ENCODE measurements at regions not wholly inside any gene's neighbourhood (a gene's known extent, or its start where the extent isn't known, plus 50 kb on each side); places are given as distances from the start of the nearest gene placed in this dataset.

DNA sequence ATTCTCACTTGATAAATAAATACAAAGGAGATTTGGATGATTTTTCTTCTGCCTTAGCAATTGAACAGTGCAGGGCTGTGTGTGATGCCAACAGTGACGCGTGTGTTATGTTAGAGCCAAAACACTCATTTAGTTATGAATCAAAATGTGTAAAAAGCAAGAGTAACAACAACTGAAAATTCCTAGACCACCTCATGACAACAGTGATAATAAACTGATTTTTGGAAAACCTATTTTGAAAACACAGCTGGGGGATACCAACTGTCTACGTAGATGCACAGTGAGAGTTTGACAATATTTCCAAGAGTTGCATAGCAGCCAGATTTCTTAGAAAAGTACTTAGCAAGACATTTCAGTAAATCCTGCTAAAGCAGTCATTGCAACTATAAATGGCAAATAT is 323.9 kb downstream of the GALR1 start:
- no peak for FAIRE-seq

DNA sequence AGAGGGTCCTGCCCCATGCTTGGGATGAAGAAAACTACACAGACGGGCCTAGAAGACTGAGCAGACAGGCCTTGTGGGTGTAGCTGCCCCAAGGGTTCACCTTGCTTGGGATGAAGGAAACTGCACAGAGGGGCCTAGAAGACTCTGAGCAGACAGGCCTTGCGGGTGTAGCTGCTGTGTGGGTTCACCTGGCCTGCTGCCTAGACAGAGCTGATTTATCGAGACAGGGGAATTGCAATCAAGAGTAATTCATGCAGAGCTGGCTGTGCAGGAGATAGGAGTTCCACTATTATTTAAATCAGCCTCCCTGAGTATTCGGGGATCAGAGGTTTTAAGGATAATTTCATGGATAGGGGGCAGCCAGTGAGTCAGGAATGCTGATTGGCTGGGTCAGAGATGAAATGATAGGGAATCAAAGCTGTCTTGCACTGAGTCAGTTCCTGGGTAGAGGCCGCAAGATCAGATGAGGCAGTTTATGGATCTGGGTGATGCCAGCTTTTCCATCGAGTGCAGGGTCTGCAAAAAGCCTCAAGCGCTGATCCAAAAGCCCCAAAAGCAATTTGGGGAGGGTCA is 341.4 kb downstream of the GALR1 start:
- Histone ChIP-seq H3K9me3 (ENCODE audit: control insufficient read depth, low read depth, low read length) (no peaks in the 10 kb centered on the region), H3K36me3 (ENCODE audit: control insufficient read depth in 2 of 2, extremely low read depth in 1 of 2, insufficient read depth in 2 of 2, low read length in 2 of 2) (no peaks in the 10 kb centered on the region), H3K9ac (ENCODE audit: control insufficient read depth, extremely low read depth, insufficient read depth, low read length) (no peak overlapping the region), H3K27ac (ENCODE audit: control insufficient read depth, insufficient read depth, low read length) (no peak overlapping the region), H3K4me1 (ENCODE audit: control insufficient read depth, extremely low read depth, insufficient read depth, low read length) (no peaks in the 10 kb centered on the region), H3K9me1 (ENCODE audit: control insufficient read depth, extremely low read depth, insufficient read depth, low read length) (no peaks in the 10 kb centered on the region), H3K4me3 (ENCODE audit: control insufficient read depth in 2 of 3, extremely low read depth in 1 of 3, insufficient read depth in 2 of 3, low read depth in 1 of 3, low read length in 3 of 3) (no peak overlapping the region), H3K4me2 (ENCODE audit: control insufficient read depth, extremely low read depth, insufficient read depth, low read depth, low read length) (no peak overlapping the region), H3K27me3 (ENCODE audit: control insufficient read depth, extremely low read depth, insufficient read depth, low read length) (no peaks in the 10 kb centered on the region), H2AFZ (ENCODE audit: control insufficient read depth, low read length) (no peak overlapping the region), H3K79me2 (ENCODE audit: control insufficient read depth, insufficient read depth, low read length) (no peaks in the 10 kb centered on the region), H4K20me1 (ENCODE audit: control insufficient read depth, extremely low read depth, insufficient read depth, low read length) (no peaks in the 10 kb centered on the region)
- FAIRE-seq (no peak), DNase-seq (ENCODE audit: low read depth, low spot score) (no peak)
- TF ChIP-seq EZH2 (IDR thresholded peaks at IDR 0.05; ENCODE audit: low read length), result no peak
- TF ChIP-seq, protein P1, sequence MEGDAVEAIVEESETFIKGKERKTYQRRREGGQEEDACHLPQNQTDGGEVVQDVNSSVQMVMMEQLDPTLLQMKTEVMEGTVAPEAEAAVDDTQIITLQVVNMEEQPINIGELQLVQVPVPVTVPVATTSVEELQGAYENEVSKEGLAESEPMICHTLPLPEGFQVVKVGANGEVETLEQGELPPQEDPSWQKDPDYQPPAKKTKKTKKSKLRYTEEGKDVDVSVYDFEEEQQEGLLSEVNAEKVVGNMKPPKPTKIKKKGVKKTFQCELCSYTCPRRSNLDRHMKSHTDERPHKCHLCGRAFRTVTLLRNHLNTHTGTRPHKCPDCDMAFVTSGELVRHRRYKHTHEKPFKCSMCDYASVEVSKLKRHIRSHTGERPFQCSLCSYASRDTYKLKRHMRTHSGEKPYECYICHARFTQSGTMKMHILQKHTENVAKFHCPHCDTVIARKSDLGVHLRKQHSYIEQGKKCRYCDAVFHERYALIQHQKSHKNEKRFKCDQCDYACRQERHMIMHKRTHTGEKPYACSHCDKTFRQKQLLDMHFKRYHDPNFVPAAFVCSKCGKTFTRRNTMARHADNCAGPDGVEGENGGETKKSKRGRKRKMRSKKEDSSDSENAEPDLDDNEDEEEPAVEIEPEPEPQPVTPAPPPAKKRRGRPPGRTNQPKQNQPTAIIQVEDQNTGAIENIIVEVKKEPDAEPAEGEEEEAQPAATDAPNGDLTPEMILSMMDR (optimal IDR thresholded peaks at IDR 0.05 in 1 of 3, IDR thresholded peaks at IDR 0.05 in 1 of 3, conservative IDR thresholded peaks at IDR 0.05 in 1 of 3; ENCODE audit: extremely low read depth in 1 of 3, insufficient read depth in 2 of 3, low read length in 3 of 3), result no peak
- dilution Hi-C loops (cut with MboI; ENCODE audit: extremely low pct_ligation_motif_present, low sequenced_read_pairs), result no loop called here

More for the DNA sequence above, 323.9 kb downstream of the GALR1 start:
- H3K27me3 ChIP-seq (ENCODE audit: control insufficient read depth, extremely low read depth, insufficient read depth, low read length), result no peaks in the 10 kb centered on the region
- H4K20me1 ChIP-seq (ENCODE audit: control insufficient read depth, extremely low read depth, insufficient read depth, low read length), result no peaks in the 10 kb centered on the region
- DNase-seq (ENCODE audit: low read depth, low spot score), result no peak
- H3K9ac ChIP-seq (ENCODE audit: control insufficient read depth, extremely low read depth, insufficient read depth, low read length), result no peak overlapping the region
- H3K4me3 ChIP-seq (ENCODE audit: control insufficient read depth in 2 of 3, extremely low read depth in 1 of 3, insufficient read depth in 2 of 3, low read depth in 1 of 3, low read length in 3 of 3), result no peak overlapping the region
- H2AFZ ChIP-seq (ENCODE audit: control insufficient read depth, low read length), result no peak overlapping the region
- H3K36me3 ChIP-seq (ENCODE audit: control insufficient read depth in 2 of 2, extremely low read depth in 1 of 2, insufficient read depth in 2 of 2, low read length in 2 of 2), result no peaks in the 10 kb centered on the region
- dilution Hi-C loops (cut with MboI; ENCODE audit: extremely low pct_ligation_motif_present, low sequenced_read_pairs), result no loop called here
- H3K4me1 ChIP-seq (ENCODE audit: control insufficient read depth, extremely low read depth, insufficient read depth, low read length), result no peaks in the 10 kb centered on the region
- H3K4me2 ChIP-seq (ENCODE audit: control insufficient read depth, extremely low read depth, insufficient read depth, low read depth, low read length), result no peak overlapping the region
- peaks cover 10% of the 10 kb centered on the region for H3K9me3 ChIP-seq (ENCODE audit: control insufficient read depth, low read depth, low read length)
- TF ChIP-seq EZH2 (IDR thresholded peaks at IDR 0.05; ENCODE audit: low read length), result no peak
- TF ChIP-seq, protein P1 (optimal IDR thresholded peaks at IDR 0.05 in 1 of 3, IDR thresholded peaks at IDR 0.05 in 1 of 3, conservative IDR thresholded peaks at IDR 0.05 in 1 of 3; ENCODE audit: extremely low read depth in 1 of 3, insufficient read depth in 2 of 3, low read length in 3 of 3), result no peak
- no peaks in the 10 kb centered on the region for H3K9me1 ChIP-seq (ENCODE audit: control insufficient read depth, extremely low read depth, insufficient read depth, low read length)
- no peaks in the 10 kb centered on the region for H3K79me2 ChIP-seq (ENCODE audit: control insufficient read depth, insufficient read depth, low read length)
- H3K27ac ChIP-seq (ENCODE audit: control insufficient read depth, insufficient read depth, low read length), result no peak overlapping the region

Data from keratinocyte (primary cell).